HTR-8/SVneo (cell line): ENCODE measurements at regions not wholly inside any gene's neighbourhood (a gene's known extent, or its start where the extent isn't known, plus 50 kb on each side); places are given as distances from the start of the nearest gene placed in this dataset.

ENCODE experiments used
- DNase-seq: peaks from one replicate; pipeline ENCODE4 v3.0.0; 2011; ENCODE audit warnings: low spot score, mixed read lengths; ENCODE audit not compliant: insufficient read length
- FAIRE-seq: peaks from 2 replicates; lab custom pipeline; 2011; peaks lifted over from hg19 to GRCh38; lab: Jason Lieb, UNC

GRCh38 chr16:79767421-79768275, 167.1 kb upstream of the MAF start:
- no peak for FAIRE-seq

GRCh38 chr16:79765901-79766394, 165.4 kb upstream of the MAF start:
- no peak for FAIRE-seq
- no peak for DNase-seq

More at GRCh38 chr16:79767421-79768275, 167.1 kb upstream of the MAF start:
- DNase-seq = no peak

GRCh38 chr16:79765431-79765830, 164.9 kb upstream of the MAF start:
- no peak for FAIRE-seq
- no peak for DNase-seq

GRCh38 chr16:79764415-79765110, 164.0 kb upstream of the MAF start:
- FAIRE-seq = no peak

GRCh38 chr16:79762217-79762616, 161.7 kb upstream of the MAF start:
- FAIRE-seq (peak; percentile 57), DNase-seq (no peak)

More at GRCh38 chr16:79764415-79765110, 164.0 kb upstream of the MAF start:
- no peak for DNase-seq

- FAIRE-seq (peak; percentile 40), DNase-seq (no peak)
Measured at GRCh38 chr16:79758615-79759346, 158.2 kb upstream of the MAF start.

- no peak for FAIRE-seq
- DNase-seq = no peak
Measured at GRCh38 chr16:79757968-79758367, 157.4 kb upstream of the MAF start.

- DNase-seq (no peak), FAIRE-seq (no peak)
Measured at GRCh38 chr16:79757163-79757562, 156.6 kb upstream of the MAF start.

GRCh38 chr16:79756571-79756970, 156.0 kb upstream of the MAF start:
- FAIRE-seq = no peak
- no peak for DNase-seq

- FAIRE-seq (no peak), DNase-seq (no peak)
Measured at GRCh38 chr16:79754501-79754900, 154.0 kb upstream of the MAF start.

- FAIRE-seq (no peak), DNase-seq (no peak)
Measured at GRCh38 chr16:79754081-79754480, 153.5 kb upstream of the MAF start.

- FAIRE-seq = no peak
- DNase-seq = no peak
Measured at GRCh38 chr16:79753286-79753685, 152.7 kb upstream of the MAF start.

GRCh38 chr16:79752396-79752795, 151.9 kb upstream of the MAF start:
- DNase-seq (no peak), FAIRE-seq (no peak)

GRCh38 chr16:79751471-79752184, 151.1 kb upstream of the MAF start:
- DNase-seq = no peak
- FAIRE-seq = no peak

GRCh38 chr16:79750311-79750710, 149.8 kb upstream of the MAF start:
- no peak for DNase-seq
- FAIRE-seq = no peak

GRCh38 chr16:79748629-79749028, 148.1 kb upstream of the MAF start:
- no peak for DNase-seq
- no peak for FAIRE-seq

- no peak for DNase-seq
- no peak for FAIRE-seq
Measured at GRCh38 chr16:79747688-79748087, 147.2 kb upstream of the MAF start.

- FAIRE-seq (no peak), DNase-seq (no peak)
Measured at GRCh38 chr16:79740252-79740651, 139.7 kb upstream of the MAF start.

GRCh38 chr16:79735271-79735670, 134.7 kb upstream of the MAF start:
- FAIRE-seq = no peak
- no peak for DNase-seq

GRCh38 chr16:79734721-79735120, 134.2 kb upstream of the MAF start:
- FAIRE-seq (no peak), DNase-seq (no peak)
